ENCODE measurements at regions not wholly inside any gene's neighbourhood (a gene's known extent, or its start where the extent isn't known, plus 50 kb on each side); places are given as distances from the start of the nearest gene placed in this dataset.
"Not testable (repeated sequence)": the region's sequence is repeated elsewhere in the genome, so short reads cannot be mapped to it uniquely, and the experiment has no call there.

GRCh38 chr4:156111686-156112085 is 158.0 kb upstream of the CTSO start:
- 40 to 54% methylated on average over 5 of the region's 5 CpGs for whole genome bisulfite sequencing, 2 donors
- no peaks in the 10 kb centered on the region for H3K27me3 ChIP-seq
- H3K4me3 ChIP-seq = no peak overlapping the region
- H3K4me1 ChIP-seq = peaks cover 0 to 6% (median 0%) of the 10 kb centered on the region in 4 donors
- no peak overlapping the region for H3K27ac ChIP-seq
- H3K9me3 ChIP-seq = no peaks in the 10 kb centered on the region
- H3K36me3 ChIP-seq = no peaks in the 10 kb centered on the region
- no peak for TF ChIP-seq CTCF (IDR thresholded peaks at IDR 0.05)
- TF ChIP-seq POLR2A (IDR thresholded peaks at IDR 0.05) = no peak
- no peak for TF ChIP-seq EP300 (IDR thresholded peaks at IDR 0.05)
- DNase-seq (ENCODE audit: low spot score in 2 of 2) = no peak

GRCh38 chr4:156109943-156110900 is 156.6 kb upstream of the CTSO start:
- H3K27me3 ChIP-seq = no peaks in the 10 kb centered on the region
- no peak for DNase-seq (ENCODE audit: low spot score in 2 of 2)
- no peak overlapping the region for H3K27ac ChIP-seq
- H3K9me3 ChIP-seq = no peaks in the 10 kb centered on the region
- H3K36me3 ChIP-seq = no peaks in the 10 kb centered on the region
- TF ChIP-seq EP300 (IDR thresholded peaks at IDR 0.05) = no peak
- TF ChIP-seq POLR2A (IDR thresholded peaks at IDR 0.05) = no peak
- no peak for TF ChIP-seq CTCF (IDR thresholded peaks at IDR 0.05)
- H3K4me3 ChIP-seq = no peak overlapping the region
- 53 to 57% methylated on average over 11 of the region's 11 CpGs for WGBS, 2 donors
- H3K4me1 ChIP-seq = peaks cover 0 to 6% (median 0%) of the 10 kb centered on the region in 4 donors

GRCh38 chr4:156109087-156109486 is 155.4 kb upstream of the CTSO start:
- not testable (repeated sequence) for H3K9me3 ChIP-seq; H3K27me3 ChIP-seq; H3K27ac ChIP-seq; H3K4me1 ChIP-seq; H3K36me3 ChIP-seq; DNase-seq (ENCODE audit: low spot score in 2 of 2); H3K4me3 ChIP-seq
- WGBS, 2 donors = 89 to 100% methylated on average over 1 of the region's 1 CpG

- DNase-seq (ENCODE audit: low spot score in 2 of 2) = no peak
Measured at GRCh38 chr4:156103311-156103710, 149.6 kb upstream of the CTSO start.

GRCh38 chr4:156102411-156102810 is 148.7 kb upstream of the CTSO start:
- no peak for TF ChIP-seq CTCF (IDR thresholded peaks at IDR 0.05)
- no peak for TF ChIP-seq POLR2A (IDR thresholded peaks at IDR 0.05)
- TF ChIP-seq EP300 (IDR thresholded peaks at IDR 0.05) = no peak
- H3K27me3 ChIP-seq = no peaks in the 10 kb centered on the region
- no peak overlapping the region for H3K27ac ChIP-seq
- no peak overlapping the region for H3K4me3 ChIP-seq
- no peaks in the 10 kb centered on the region for H3K36me3 ChIP-seq
- peaks cover 0 to 3% (median 0%) of the 10 kb centered on the region in 4 donors for H3K4me1 ChIP-seq
- H3K9me3 ChIP-seq = no peaks in the 10 kb centered on the region
- no peak for DNase-seq (ENCODE audit: low spot score in 2 of 2)

More at GRCh38 chr4:156103311-156103710, 149.6 kb upstream of the CTSO start:
- Histone ChIP-seq H3K27me3 (no peaks in the 10 kb centered on the region), H3K4me3 (no peak overlapping the region), H3K27ac (no peak overlapping the region), H3K36me3 (no peaks in the 10 kb centered on the region), H3K4me1 (peaks cover 0 to 3% (median 0%) of the 10 kb centered on the region in 4 donors), H3K9me3 (no peaks in the 10 kb centered on the region)
- no peak for TF ChIP-seq EP300 (IDR thresholded peaks at IDR 0.05)
- TF ChIP-seq POLR2A (IDR thresholded peaks at IDR 0.05) = no peak
- TF ChIP-seq CTCF (IDR thresholded peaks at IDR 0.05) = no peak
- 92 to 96% methylated on average over 1 of the region's 1 CpG for WGBS, 2 donors
